Panc1 (cell line): ENCODE measurements at regions not wholly inside any gene's neighbourhood (a gene's known extent, or its start where the extent isn't known, plus 50 kb on each side); places are given as distances from the start of the nearest gene placed in this dataset.

ENCODE experiments used
- ATAC-seq: fragments of 200-7000 bp; cut with Tn5 transposase; 2 replicates; pipeline ENCODE4 v1.9.1; 2020; ENCODE audit warnings: mild to moderate bottlenecking, moderate library complexity
- BruUV-seq: library from RNA; stranded (reverse); fragments of 400-500 nt; replicated peaks from 2 replicates; lab custom pipeline; 2021; lab: Mats Ljungman, UMichigan
- CTCF ChIA-PET: fragments of 300-600 bp; sonication (Branson Sonifier 250); formaldehyde crosslinking; loops from one replicate; lab custom pipeline; 2022; ENCODE audit warnings: antibody characterized with exemption; lab: Charles Lee
- POLR2A ChIA-PET: fragments of 300-600 bp; sonication (Branson Sonifier 250); formaldehyde crosslinking; loops from one replicate; lab custom pipeline; 2022; ENCODE audit warnings: antibody characterized with exemption; lab: Charles Lee
- DNase-seq: peaks from one replicate; pipeline ENCODE4 v3.0.0-alpha.2; 2010; ENCODE audit warnings: low read depth, low spot score
- H3K27ac ChIP-seq: 2 replicates; pipeline ENCODE4 v1.5.1; 2011; ENCODE audit warnings: mild to moderate bottlenecking, low read length, inconsistent platforms
- H3K27me3 ChIP-seq: fragments of 200-500 bp; sonication (Bioruptor generic); 2 replicates; pipeline ENCODE4 v1.6.0; 2014; ENCODE audit warnings: low read length, inconsistent platforms; ENCODE audit not compliant: control insufficient read depth, insufficient read depth
- H3K36me3 ChIP-seq: fragments of 200-500 bp; sonication (Bioruptor generic); 2 replicates; pipeline ENCODE4 v1.5.1; 2014; ENCODE audit warnings: inconsistent platforms, mild to moderate bottlenecking, low read length, moderate library complexity; ENCODE audit not compliant: control insufficient read depth, insufficient read depth
- H3K4me1 ChIP-seq: 2 replicates; pipeline ENCODE4 v1.5.1; 2011; ENCODE audit warnings: inconsistent platforms, mild to moderate bottlenecking, low read length, moderate library complexity; ENCODE audit not compliant: control insufficient read depth, insufficient read depth
- H3K4me3 ChIP-seq, 2 experiments: 2 replicates each; pipeline ENCODE4 v1.5.1; 2011 to 2012; ENCODE audit warnings: low read depth in 2 of 2, low read length in 2 of 2, mild to moderate bottlenecking in 2 of 2, inconsistent platforms in 1 of 2, moderate library complexity in 1 of 2
- H3K9me3 ChIP-seq: fragments of 200-500 bp; sonication (Bioruptor generic); 2 replicates; pipeline ENCODE4 v1.5.1; 2014; ENCODE audit warnings: low read depth, mild to moderate bottlenecking, inconsistent platforms, low read length, moderate library complexity; ENCODE audit not compliant: control insufficient read depth, insufficient read depth
- CTCF ChIP-seq: fragments of 450-650 bp; IDR thresholded peaks from 2 replicates; pipeline ENCODE4 v1.5.1; 2017; ENCODE audit warnings: mild to moderate bottlenecking
- POLR2AphosphoS5 ChIP-seq: IDR thresholded peaks from 2 replicates; pipeline ENCODE4 v1.6.1; 2012; ENCODE audit warnings: mild to moderate bottlenecking, low read depth, low read length, moderate library complexity
- SIN3A ChIP-seq: IDR thresholded peaks from 2 replicates; pipeline ENCODE4 v1.6.1; 2012; ENCODE audit warnings: low read depth, mild to moderate bottlenecking, low read length, moderate library complexity, borderline replicate concordance; ENCODE audit not compliant: insufficient read depth
- TCF7L2 ChIP-seq: IDR thresholded peaks from 2 replicates; pipeline ENCODE4 v1.6.1; 2011; ENCODE audit warnings: mild to moderate bottlenecking, low read depth, low read length, inconsistent platforms
- in situ Hi-C: cut with HindIII; loops from 2 replicates; pipeline ENCODE4 v1.10.0; 2016; ENCODE audit warnings: low sequenced_read_pairs, low pct_unique_long_range_greater_than_20kb
- intact Hi-C: fragments of 100-400 bp; cut with micrococcal nuclease; formaldehyde crosslinking; loops from one replicate; pipeline ENCODE4 v1.10.0; 2022; ENCODE audit not compliant: unreplicated experiment
- TF ChIP-seq, protein P1 (sequence below), 2 experiments: IDR thresholded peaks; 2 replicates each; pipeline ENCODE4 v1.6.1; 2011 to 2012; ENCODE audit warnings: low read depth in 2 of 2, control low read depth in 1 of 2, low read length in 1 of 2, mild to moderate bottlenecking in 1 of 2, moderate library complexity in 1 of 2; ENCODE audit not compliant: insufficient read depth in 1 of 2

GRCh38 chr5:2442496-2443354 lies 308.8 kb downstream of the IRX2 start:
- no TSS peak for BruUV-seq
- CTCF ChIA-PET = no interaction called here
- no peak for TF ChIP-seq POLR2AphosphoS5
- TF ChIP-seq TCF7L2 = no peak
- no peak for TF ChIP-seq SIN3A
- TF ChIP-seq, protein P1, sequence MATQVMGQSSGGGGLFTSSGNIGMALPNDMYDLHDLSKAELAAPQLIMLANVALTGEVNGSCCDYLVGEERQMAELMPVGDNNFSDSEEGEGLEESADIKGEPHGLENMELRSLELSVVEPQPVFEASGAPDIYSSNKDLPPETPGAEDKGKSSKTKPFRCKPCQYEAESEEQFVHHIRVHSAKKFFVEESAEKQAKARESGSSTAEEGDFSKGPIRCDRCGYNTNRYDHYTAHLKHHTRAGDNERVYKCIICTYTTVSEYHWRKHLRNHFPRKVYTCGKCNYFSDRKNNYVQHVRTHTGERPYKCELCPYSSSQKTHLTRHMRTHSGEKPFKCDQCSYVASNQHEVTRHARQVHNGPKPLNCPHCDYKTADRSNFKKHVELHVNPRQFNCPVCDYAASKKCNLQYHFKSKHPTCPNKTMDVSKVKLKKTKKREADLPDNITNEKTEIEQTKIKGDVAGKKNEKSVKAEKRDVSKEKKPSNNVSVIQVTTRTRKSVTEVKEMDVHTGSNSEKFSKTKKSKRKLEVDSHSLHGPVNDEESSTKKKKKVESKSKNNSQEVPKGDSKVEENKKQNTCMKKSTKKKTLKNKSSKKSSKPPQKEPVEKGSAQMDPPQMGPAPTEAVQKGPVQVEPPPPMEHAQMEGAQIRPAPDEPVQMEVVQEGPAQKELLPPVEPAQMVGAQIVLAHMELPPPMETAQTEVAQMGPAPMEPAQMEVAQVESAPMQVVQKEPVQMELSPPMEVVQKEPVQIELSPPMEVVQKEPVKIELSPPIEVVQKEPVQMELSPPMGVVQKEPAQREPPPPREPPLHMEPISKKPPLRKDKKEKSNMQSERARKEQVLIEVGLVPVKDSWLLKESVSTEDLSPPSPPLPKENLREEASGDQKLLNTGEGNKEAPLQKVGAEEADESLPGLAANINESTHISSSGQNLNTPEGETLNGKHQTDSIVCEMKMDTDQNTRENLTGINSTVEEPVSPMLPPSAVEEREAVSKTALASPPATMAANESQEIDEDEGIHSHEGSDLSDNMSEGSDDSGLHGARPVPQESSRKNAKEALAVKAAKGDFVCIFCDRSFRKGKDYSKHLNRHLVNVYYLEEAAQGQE (IDR thresholded peaks at IDR 0.05; ENCODE audit: insufficient read depth in 1 of 2, low read depth in 2 of 2, low read length in 1 of 2) = no peak
- no peak for TF ChIP-seq CTCF
- DNase-seq = no peak
- Histone ChIP-seq H3K27ac (no peak overlapping the region), H3K4me1 (no peaks in the 10 kb centered on the region), H3K4me3 (no peak overlapping the region), H3K36me3 (no peaks in the 10 kb centered on the region), H3K9me3 (no peaks in the 10 kb centered on the region), H3K27me3 (no peaks in the 10 kb centered on the region)
- in situ Hi-C loops = no loop called here
- POLR2A ChIA-PET = no interaction called here
- intact Hi-C loops = no loop called here
- no peak for ATAC-seq

- BruUV-seq = no TSS peak
- intact Hi-C loops (no loop called here), in situ Hi-C loops (no loop called here)
- Histone ChIP-seq H3K4me3 (no peak overlapping the region), H3K27ac (no peak overlapping the region), H3K9me3 (no peaks in the 10 kb centered on the region), H3K4me1 (no peaks in the 10 kb centered on the region), H3K27me3 (no peaks in the 10 kb centered on the region), H3K36me3 (no peaks in the 10 kb centered on the region)
- DNase-seq (no peak), ATAC-seq (no peak)
- no peak for TF ChIP-seq POLR2AphosphoS5
- TF ChIP-seq CTCF = no peak
- no peak for TF ChIP-seq SIN3A
- TF ChIP-seq TCF7L2 = no peak
- TF ChIP-seq, protein P1 (IDR thresholded peaks at IDR 0.05; ENCODE audit: insufficient read depth in 1 of 2, low read depth in 2 of 2, low read length in 1 of 2) = no peak
- POLR2A ChIA-PET = no interaction called here
- CTCF ChIA-PET = no interaction called here
Measured at GRCh38 chr5:2441495-2442180, 309.8 kb downstream of the IRX2 start.
